D721Med (cell line): ENCODE measurements at regions not wholly inside any gene's neighbourhood (a gene's known extent, or its start where the extent isn't known, plus 50 kb on each side); places are given as distances from the start of the nearest gene placed in this dataset.

Experiments
- DNase-seq: peaks from one replicate; pipeline ENCODE4 v3.0.0; 2011; ENCODE audit warnings: low spot score; ENCODE audit not compliant: insufficient read length
- FAIRE-seq: peaks from 2 replicates; lab custom pipeline; 2011; peaks lifted over from hg19 to GRCh38; lab: Jason Lieb, UNC
- TF ChIP-seq, protein P1 (sequence below): IDR thresholded peaks from 2 replicates; pipeline ENCODE4 v1.5.1; 2012; ENCODE audit warnings: mild to moderate bottlenecking, control low read depth; ENCODE audit not compliant: insufficient read depth; ENCODE audit errors: missing control alignments

DNA sequence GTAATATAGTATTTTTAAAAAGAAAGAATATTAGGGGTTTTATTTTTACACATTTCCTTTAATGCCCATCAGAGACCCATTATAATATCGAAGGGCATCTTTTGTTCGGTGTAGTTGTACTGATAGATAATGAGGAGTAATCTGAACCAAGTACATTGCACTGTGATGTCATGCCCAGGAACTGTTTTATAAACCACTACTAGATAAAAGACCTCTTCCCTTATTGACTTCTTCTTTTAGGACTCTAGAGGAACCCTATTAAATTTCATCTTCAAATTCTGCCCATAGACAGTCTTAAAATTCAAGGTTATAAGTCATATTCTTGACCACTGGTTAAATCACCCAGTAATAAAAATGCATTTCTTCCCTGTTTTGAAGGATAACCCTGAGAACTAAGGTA is 206.5 kb downstream of the NRIP1 start:
- FAIRE-seq (no peak), DNase-seq (no peak)
- TF ChIP-seq, protein P1, sequence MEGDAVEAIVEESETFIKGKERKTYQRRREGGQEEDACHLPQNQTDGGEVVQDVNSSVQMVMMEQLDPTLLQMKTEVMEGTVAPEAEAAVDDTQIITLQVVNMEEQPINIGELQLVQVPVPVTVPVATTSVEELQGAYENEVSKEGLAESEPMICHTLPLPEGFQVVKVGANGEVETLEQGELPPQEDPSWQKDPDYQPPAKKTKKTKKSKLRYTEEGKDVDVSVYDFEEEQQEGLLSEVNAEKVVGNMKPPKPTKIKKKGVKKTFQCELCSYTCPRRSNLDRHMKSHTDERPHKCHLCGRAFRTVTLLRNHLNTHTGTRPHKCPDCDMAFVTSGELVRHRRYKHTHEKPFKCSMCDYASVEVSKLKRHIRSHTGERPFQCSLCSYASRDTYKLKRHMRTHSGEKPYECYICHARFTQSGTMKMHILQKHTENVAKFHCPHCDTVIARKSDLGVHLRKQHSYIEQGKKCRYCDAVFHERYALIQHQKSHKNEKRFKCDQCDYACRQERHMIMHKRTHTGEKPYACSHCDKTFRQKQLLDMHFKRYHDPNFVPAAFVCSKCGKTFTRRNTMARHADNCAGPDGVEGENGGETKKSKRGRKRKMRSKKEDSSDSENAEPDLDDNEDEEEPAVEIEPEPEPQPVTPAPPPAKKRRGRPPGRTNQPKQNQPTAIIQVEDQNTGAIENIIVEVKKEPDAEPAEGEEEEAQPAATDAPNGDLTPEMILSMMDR: no peak

DNA sequence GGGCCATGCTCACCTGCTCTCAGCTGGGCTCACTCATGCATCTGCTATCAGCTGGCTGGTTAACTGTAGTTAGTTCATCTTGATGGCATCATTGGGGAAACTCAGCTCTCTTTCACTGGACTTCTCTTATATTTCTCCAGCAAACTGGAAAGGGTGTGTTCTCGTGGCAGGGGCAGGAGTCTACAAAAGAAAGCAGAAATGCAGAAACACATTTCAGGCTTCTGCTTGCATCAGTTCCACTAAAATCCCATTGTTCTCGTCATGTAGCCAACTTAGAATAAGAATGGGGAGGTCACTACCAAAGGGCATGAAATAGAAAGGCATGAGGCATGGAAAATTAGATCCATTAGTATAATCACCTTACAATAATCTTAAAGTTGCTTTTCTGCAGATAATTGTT is 207.3 kb downstream of the NRIP1 start:
- FAIRE-seq (no peak), DNase-seq (no peak)
- TF ChIP-seq, protein P1: no peak

DNA sequence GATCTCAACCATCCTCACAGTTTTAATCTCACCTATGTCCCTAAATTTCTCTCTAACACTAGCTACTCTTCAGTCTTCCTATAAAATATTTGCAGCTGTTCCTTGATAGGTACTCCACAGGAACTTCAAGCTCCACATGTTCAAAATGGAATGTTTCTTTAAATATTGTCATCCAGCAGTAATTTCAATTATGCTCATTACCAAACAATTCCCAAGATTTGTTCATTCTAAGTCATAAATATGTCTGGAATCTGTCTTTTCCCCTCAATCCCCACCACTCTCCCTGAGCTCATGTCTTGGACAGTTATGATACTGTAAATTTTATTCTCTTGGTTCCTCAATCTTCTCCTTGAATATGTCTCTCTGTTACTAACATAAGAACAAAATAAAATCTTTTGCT is 214.4 kb downstream of the NRIP1 start:
- no peak for DNase-seq
- no peak for FAIRE-seq
- TF ChIP-seq, protein P1: no peak

DNA sequence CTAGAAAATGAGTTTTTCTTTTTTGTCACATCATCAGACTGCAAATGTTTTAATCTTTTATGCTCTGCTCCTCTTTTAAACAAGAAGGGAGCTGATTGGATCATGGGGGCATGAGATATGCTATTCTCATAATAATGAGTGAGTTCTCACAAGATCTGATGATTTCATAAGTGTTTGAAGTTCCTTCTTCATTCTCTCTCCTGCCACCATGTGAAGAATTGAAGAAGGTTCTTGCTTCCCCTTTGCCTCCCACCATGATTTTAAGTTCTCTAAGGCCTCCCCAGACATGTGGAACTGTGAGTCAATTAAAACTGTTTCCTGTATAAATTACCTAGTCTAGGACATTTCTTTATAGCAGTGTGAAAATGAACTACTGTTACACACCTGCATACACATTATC is 218.2 kb downstream of the NRIP1 start:
- TF ChIP-seq, protein P1: no peak
- FAIRE-seq: no peak
- DNase-seq: no peak

DNA sequence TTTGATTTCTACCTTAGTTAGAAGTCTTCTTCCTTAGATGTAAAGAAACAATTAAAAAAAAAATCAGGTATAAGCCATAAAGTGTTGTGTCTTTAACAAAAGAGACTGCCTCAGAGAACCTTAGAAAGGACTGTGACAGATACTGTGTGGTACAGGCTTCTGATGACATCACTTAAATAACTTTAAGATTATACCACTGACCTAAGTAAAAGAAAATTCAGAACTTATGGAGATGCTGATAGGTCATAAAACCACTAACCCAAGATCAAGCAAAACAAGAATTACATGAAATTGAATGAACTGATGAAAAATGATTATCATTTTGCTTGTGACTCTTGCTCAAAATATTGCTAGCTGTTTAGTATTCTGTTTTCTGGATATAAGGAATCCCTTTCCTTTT is 220.8 kb downstream of the NRIP1 start:
- no peak for FAIRE-seq
- TF ChIP-seq, protein P1: no peak
- no peak for DNase-seq

DNA sequence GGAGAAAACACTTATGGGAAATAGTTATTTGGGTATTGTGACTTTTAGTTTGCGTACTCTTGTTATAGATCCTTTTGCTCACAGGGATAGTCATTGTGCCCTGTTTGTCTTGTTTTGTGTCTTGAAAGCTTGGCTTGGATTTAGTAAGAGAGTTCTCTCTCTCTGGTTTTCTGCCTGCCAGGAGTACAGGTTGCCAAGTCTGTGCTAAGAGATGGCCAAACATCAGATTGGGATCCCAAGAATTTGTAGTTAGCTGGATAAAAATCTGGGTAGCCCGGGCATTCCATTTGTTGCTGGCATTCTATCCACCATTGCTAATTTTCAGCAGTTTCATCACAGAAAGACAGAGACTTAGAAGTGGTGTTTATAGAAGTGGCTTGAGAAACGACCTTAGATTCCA is 222.2 kb downstream of the NRIP1 start:
- TF ChIP-seq, protein P1: no peak
- FAIRE-seq (no peak), DNase-seq (no peak)

DNA sequence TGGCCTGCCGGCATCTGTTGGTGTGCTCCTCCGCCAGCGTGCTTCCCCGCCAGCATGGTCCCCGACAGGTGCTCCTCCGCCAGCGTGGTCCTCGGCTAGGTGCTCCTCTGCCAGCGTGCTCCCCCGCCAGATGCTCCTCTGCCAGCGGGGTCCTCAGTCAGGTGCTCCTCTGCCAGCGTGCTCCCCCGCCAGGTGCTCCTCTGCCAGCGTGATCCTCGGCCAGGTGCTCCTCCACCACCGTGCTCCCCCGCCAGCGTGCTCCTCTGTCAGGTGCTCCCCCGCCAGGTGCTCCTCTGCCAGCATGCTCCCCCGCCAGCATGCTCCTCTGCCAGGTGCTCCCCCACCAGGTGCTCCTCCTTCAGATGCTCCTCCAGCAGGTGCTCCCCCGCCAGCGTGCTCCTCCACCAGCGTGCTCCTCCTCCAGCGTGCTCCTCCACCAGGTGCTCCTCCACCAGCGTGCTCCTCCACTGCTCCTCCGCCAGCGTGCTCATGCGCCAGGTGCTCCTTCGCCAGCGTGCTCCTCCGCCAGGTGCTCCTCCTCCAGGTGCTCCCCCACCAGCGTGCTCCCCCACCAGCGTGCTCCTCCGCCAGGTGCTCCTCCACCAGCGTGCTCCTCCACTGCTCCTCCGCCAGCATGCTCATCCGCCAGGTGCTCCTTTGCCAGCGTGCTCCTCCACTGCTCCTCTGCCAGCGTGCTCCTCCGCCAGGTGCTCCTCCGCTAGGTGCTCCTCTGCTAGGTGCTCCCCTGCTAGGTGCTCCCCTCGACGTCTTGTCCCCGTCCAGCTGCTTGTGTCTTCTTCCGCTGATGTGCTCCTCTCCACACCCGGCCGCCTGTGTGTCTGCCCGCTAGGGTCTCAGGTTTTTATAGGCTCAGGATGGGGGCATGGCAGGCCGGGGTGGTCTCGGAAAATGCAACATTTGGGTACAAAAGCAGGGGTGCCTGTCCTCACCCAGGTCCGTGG is 223.0 kb downstream of the NRIP1 start:
- DNase-seq: no peak
- TF ChIP-seq, protein P1: no peak
- FAIRE-seq: no peak
